ENCODE measurements at regions not wholly inside any gene's neighbourhood (a gene's known extent, or its start where the extent isn't known, plus 50 kb on each side); places are given as distances from the start of the nearest gene placed in this dataset.

- TF ChIP-seq, protein P1, sequence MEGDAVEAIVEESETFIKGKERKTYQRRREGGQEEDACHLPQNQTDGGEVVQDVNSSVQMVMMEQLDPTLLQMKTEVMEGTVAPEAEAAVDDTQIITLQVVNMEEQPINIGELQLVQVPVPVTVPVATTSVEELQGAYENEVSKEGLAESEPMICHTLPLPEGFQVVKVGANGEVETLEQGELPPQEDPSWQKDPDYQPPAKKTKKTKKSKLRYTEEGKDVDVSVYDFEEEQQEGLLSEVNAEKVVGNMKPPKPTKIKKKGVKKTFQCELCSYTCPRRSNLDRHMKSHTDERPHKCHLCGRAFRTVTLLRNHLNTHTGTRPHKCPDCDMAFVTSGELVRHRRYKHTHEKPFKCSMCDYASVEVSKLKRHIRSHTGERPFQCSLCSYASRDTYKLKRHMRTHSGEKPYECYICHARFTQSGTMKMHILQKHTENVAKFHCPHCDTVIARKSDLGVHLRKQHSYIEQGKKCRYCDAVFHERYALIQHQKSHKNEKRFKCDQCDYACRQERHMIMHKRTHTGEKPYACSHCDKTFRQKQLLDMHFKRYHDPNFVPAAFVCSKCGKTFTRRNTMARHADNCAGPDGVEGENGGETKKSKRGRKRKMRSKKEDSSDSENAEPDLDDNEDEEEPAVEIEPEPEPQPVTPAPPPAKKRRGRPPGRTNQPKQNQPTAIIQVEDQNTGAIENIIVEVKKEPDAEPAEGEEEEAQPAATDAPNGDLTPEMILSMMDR (IDR thresholded peaks at IDR 0.05): no peak
- TF ChIP-seq POLR2A (IDR thresholded peaks at IDR 0.05): no peak
These were observed 450.5 kb upstream of the MPDZ start for GRCh38 chr9:13729955-13730354.

All from Peyer's patch (tissue), 4 donors.